Effector memory CD4-positive, alpha-beta T cell (primary cell): ENCODE measurements at regions not wholly inside any gene's neighbourhood (a gene's known extent, or its start where the extent isn't known, plus 50 kb on each side); places are given as distances from the start of the nearest gene placed in this dataset.

Experiments
- DNase-seq, 3 donors: peaks; one replicate each; pipeline ENCODE4 v3.0.0-alpha.2; 2020
- H3K27ac ChIP-seq: 2 replicates; pipeline ENCODE4 v1.7.0; 2013; ENCODE audit warnings: mild to moderate bottlenecking, low read length, moderate library complexity; ENCODE audit not compliant: insufficient read depth, poor library complexity, severe bottlenecking
- H3K27me3 ChIP-seq: replicated peaks from 2 replicates; pipeline ENCODE4 v1.7.0; 2013; ENCODE audit warnings: mild to moderate bottlenecking, low read length; ENCODE audit not compliant: insufficient read depth, control insufficient read depth, poor library complexity, severe bottlenecking
- H3K36me3 ChIP-seq: 2 replicates; pipeline ENCODE4 v1.7.0; 2013; ENCODE audit warnings: mild to moderate bottlenecking, low read length, moderate library complexity; ENCODE audit not compliant: control insufficient read depth, insufficient read depth
- H3K4me1 ChIP-seq: 2 replicates; pipeline ENCODE4 v1.7.0; 2013; ENCODE audit warnings: low read length, mild to moderate bottlenecking; ENCODE audit not compliant: control insufficient read depth, insufficient read depth, poor library complexity, severe bottlenecking
- H3K4me3 ChIP-seq: 2 replicates; pipeline ENCODE4 v1.7.0; 2013; ENCODE audit warnings: low read length, low read depth, mild to moderate bottlenecking; ENCODE audit not compliant: insufficient read depth, poor library complexity, severe bottlenecking
- H3K9me3 ChIP-seq: 2 replicates; pipeline ENCODE4 v1.7.0; 2013; ENCODE audit warnings: mild to moderate bottlenecking, low read length, moderate library complexity; ENCODE audit not compliant: control insufficient read depth

- Histone ChIP-seq H3K27me3 (no peaks in the 10 kb centered on the region), H3K4me1 (no peaks in the 10 kb centered on the region), H3K9me3 (no peaks in the 10 kb centered on the region), H3K27ac (no peak overlapping the region), H3K4me3 (no peak overlapping the region), H3K36me3 (no peaks in the 10 kb centered on the region)
- DNase-seq, result no peak
Measured at GRCh38 chr3:82796765-82797164, 1035.3 kb upstream of the GBE1 start.

GRCh38 chr3:82791241-82791640 is 1029.8 kb upstream of the GBE1 start:
- DNase-seq, result no peak

GRCh38 chr3:82790307-82791097 is 1029.1 kb upstream of the GBE1 start:
- Histone ChIP-seq H3K9me3 (no peaks in the 10 kb centered on the region), H3K27ac (no peak overlapping the region), H3K36me3 (no peaks in the 10 kb centered on the region), H3K4me3 (no peak overlapping the region), H3K4me1 (no peaks in the 10 kb centered on the region), H3K27me3 (no peaks in the 10 kb centered on the region)
- no peak for DNase-seq

More at GRCh38 chr3:82791241-82791640, 1029.8 kb upstream of the GBE1 start:
- Histone ChIP-seq H3K4me1 (no peaks in the 10 kb centered on the region), H3K9me3 (no peaks in the 10 kb centered on the region), H3K27me3 (no peaks in the 10 kb centered on the region), H3K27ac (no peak overlapping the region), H3K36me3 (no peaks in the 10 kb centered on the region), H3K4me3 (no peak overlapping the region)

DNA sequence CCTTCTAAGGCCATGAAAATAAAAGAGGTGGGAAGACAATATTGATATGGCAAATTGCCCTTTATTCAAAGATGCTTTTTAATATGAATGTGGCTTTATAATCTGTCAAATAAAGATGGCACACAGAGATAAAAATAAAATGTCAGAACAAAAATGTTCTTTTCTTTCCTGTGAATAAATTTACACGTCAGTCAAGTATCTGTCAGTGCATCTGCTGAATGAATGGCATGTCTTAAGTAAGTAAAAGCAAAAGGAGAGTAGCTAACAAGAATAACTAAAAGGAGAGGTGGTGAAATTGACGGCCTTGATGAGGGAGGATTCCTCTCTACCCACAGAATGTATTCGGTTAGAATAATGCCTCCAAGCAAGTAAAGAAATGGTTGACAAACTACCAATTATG is 1021.7 kb upstream of the GBE1 start:
- peaks cover 3% of the 10 kb centered on the region for H3K9me3 ChIP-seq
- no peak overlapping the region for H3K27ac ChIP-seq
- H3K36me3 ChIP-seq, result no peaks in the 10 kb centered on the region
- H3K4me3 ChIP-seq, result no peak overlapping the region
- no peaks in the 10 kb centered on the region for H3K4me1 ChIP-seq
- no peaks in the 10 kb centered on the region for H3K27me3 ChIP-seq
- no peak for DNase-seq

DNA sequence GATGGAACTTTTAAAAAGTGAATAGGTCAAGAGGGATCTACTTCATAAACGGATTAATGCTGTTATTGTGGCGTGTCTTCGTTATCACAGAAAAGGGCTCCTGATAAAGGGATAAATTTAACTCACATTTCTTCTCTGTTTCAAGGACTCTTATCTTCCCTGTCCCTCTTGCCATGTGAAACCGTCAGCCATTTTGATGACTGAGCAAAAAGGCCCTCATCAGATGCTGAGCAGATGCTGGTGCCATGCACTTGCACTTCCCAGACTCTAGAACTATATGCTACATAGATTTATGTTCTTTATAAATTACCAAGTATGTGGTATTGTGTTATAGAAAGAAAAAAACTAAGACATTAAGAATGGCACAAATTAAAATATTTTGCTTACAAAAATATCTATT is 1011.8 kb upstream of the GBE1 start:
- no peaks in the 10 kb centered on the region for H3K4me1 ChIP-seq
- no peak for DNase-seq
- no peak overlapping the region for H3K4me3 ChIP-seq
- no peaks in the 10 kb centered on the region for H3K9me3 ChIP-seq
- H3K27ac ChIP-seq, result no peak overlapping the region
- H3K27me3 ChIP-seq, result no peaks in the 10 kb centered on the region
- no peaks in the 10 kb centered on the region for H3K36me3 ChIP-seq

- Histone ChIP-seq H3K4me3 (no peak overlapping the region), H3K9me3 (no peaks in the 10 kb centered on the region), H3K36me3 (no peaks in the 10 kb centered on the region), H3K27me3 (no peaks in the 10 kb centered on the region), H3K4me1 (no peaks in the 10 kb centered on the region), H3K27ac (no peak overlapping the region)
- DNase-seq, result no peak
Measured at GRCh38 chr3:82764521-82764920, 1003.1 kb upstream of the GBE1 start.

DNA sequence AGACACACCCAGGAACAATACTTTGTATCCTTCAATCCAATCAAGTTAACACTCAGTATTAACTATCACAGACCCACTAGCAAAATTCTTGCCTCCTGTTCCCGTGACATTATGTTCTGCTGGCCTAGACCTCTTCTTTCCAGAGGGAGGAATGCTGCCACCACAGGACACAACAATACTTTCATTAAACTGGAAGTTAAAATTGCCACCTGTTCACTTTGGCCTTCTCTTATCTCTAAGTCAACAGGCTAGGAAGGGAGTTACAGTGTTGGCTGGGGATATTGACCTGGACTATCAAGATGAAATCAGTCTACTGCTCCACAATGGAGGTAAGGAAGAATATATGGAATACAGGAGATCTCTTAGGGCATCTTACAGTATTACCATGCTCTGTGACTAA is 1000.4 kb upstream of the GBE1 start:
- Histone ChIP-seq H3K9me3 (no peaks in the 10 kb centered on the region), H3K4me1 (no peaks in the 10 kb centered on the region), H3K36me3 (no peaks in the 10 kb centered on the region), H3K4me3 (no peak overlapping the region), H3K27ac (no peak overlapping the region), H3K27me3 (no peaks in the 10 kb centered on the region)
- DNase-seq, result no peak

DNA sequence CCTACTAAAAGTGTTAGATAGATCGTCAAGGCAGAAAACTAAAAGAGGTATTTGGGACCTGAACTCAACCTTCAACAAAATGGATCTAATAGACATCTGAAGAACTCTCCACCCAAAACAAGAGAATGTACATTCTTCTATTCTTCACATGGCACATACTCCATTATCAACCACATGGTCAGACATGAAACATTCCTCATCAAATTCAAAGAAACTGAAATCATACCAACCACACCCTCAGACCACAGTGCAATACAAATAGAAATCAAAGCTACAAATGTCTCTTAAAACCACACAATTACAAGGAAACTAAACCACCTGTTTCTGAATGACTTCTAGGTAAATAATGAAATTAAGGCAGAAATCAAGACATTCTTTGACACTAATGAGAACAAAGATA is 984.1 kb upstream of the GBE1 start:
- Histone ChIP-seq H3K9me3 (no peaks in the 10 kb centered on the region), H3K4me3 (no peak overlapping the region), H3K36me3 (no peaks in the 10 kb centered on the region), H3K27me3 (no peaks in the 10 kb centered on the region), H3K27ac (no peak overlapping the region), H3K4me1 (no peaks in the 10 kb centered on the region)
- DNase-seq, result no peak

DNA sequence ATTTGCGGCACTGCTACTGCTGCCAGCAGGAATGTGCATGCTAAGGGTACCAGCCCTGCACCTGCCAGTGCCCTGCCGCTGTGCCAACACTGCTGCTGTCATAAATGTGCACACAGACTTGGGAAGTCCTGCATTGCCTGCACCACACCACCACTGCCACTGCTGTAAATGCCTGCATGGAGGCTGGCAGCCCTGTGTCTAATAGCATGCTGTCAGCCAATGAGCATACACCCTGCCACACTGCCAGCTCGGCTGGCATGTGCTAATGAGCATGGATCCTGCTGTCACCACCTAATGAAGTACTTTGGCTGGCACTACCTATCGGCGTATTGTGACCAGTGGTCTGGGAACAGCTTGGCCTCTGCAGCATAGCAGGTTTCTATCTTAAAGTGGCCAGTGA is 981.8 kb upstream of the GBE1 start:
- Histone ChIP-seq H3K4me3 (no peak overlapping the region), H3K4me1 (no peaks in the 10 kb centered on the region), H3K27ac (no peak overlapping the region), H3K9me3 (no peaks in the 10 kb centered on the region), H3K36me3 (no peaks in the 10 kb centered on the region), H3K27me3 (no peaks in the 10 kb centered on the region)
- no peak for DNase-seq

- Histone ChIP-seq H3K27me3 (no peaks in the 10 kb centered on the region), H3K36me3 (no peaks in the 10 kb centered on the region), H3K9me3 (no peaks in the 10 kb centered on the region)
Measured at GRCh38 chr3:82741346-82741745, 979.9 kb upstream of the GBE1 start.

More at GRCh38 chr3:82741346-82741745, 979.9 kb upstream of the GBE1 start:
- no peak for DNase-seq
- no peaks in the 10 kb centered on the region for H3K4me1 ChIP-seq
- no peak overlapping the region for H3K4me3 ChIP-seq
- H3K27ac ChIP-seq, result no peak overlapping the region
